Activated CD4-positive, alpha-beta T cell treated with anti-CD3 and anti-CD28 coated beads, Interleukin-10, Interleukin-2, amounts not matched to agents 100 ng/mL and 50 ng/mL, durations not matched to agents 16 hours and 8 hours (primary cell): ENCODE measurements at regions not wholly inside any gene's neighbourhood (a gene's known extent, or its start where the extent isn't known, plus 50 kb on each side); places are given as distances from the start of the nearest gene placed in this dataset.

ENCODE experiments used
- DNase-seq: peaks from one replicate; pipeline ENCODE4 v3.0.0-alpha.2; 2020

GRCh38 chr2:129754421-129754820 lies 225.0 kb upstream of the RAB6C start:
- no peak for DNase-seq

- no peak for DNase-seq
Measured at GRCh38 chr2:129754831-129755230, 224.6 kb upstream of the RAB6C start.

GRCh38 chr2:129755786-129756185 lies 223.7 kb upstream of the RAB6C start:
- DNase-seq, result no peak

- no peak for DNase-seq
Measured at GRCh38 chr2:129756276-129756675, 223.2 kb upstream of the RAB6C start.

- DNase-seq, result no peak
Measured at GRCh38 chr2:129757366-129757914, 222.0 kb upstream of the RAB6C start.

- DNase-seq, result no peak
Measured at GRCh38 chr2:129757915-129758783, 221.3 kb upstream of the RAB6C start.

GRCh38 chr2:129758784-129759471 lies 220.5 kb upstream of the RAB6C start:
- DNase-seq, result no peak

- DNase-seq, result no peak
Measured at GRCh38 chr2:129759472-129760010, 219.9 kb upstream of the RAB6C start.

GRCh38 chr2:129760669-129761068 lies 218.8 kb upstream of the RAB6C start:
- DNase-seq, result no peak

- DNase-seq, result no peak
Measured at GRCh38 chr2:129761569-129762021, 217.9 kb upstream of the RAB6C start.

GRCh38 chr2:129762386-129763189 lies 216.9 kb upstream of the RAB6C start:
- no peak for DNase-seq

- no peak for DNase-seq
Measured at GRCh38 chr2:129763190-129763846, 216.1 kb upstream of the RAB6C start.

- DNase-seq, result no peak
Measured at GRCh38 chr2:129763966-129764365, 215.5 kb upstream of the RAB6C start.

- DNase-seq, result no peak
Measured at GRCh38 chr2:129764376-129765325, 214.8 kb upstream of the RAB6C start.

GRCh38 chr2:129765326-129765677 lies 214.2 kb upstream of the RAB6C start:
- no peak for DNase-seq

- no peak for DNase-seq
Measured at GRCh38 chr2:129765678-129766351, 213.7 kb upstream of the RAB6C start.

GRCh38 chr2:129766374-129766993 lies 213.0 kb upstream of the RAB6C start:
- DNase-seq, result no peak

- no peak for DNase-seq
Measured at GRCh38 chr2:129767346-129768035, 212.0 kb upstream of the RAB6C start.

GRCh38 chr2:129768036-129768386 lies 211.5 kb upstream of the RAB6C start:
- no peak for DNase-seq
